Thyroid gland (tissue), 4 donors: ENCODE measurements at regions not wholly inside any gene's neighbourhood (a gene's known extent, or its start where the extent isn't known, plus 50 kb on each side); places are given as distances from the start of the nearest gene placed in this dataset.

Source experiments
- POLR2A ChIP-seq, 2 donors: fragments of 450-650 bp; IDR thresholded peaks; one replicate each; pipeline ENCODE4 v1.6.1; 2017; ENCODE audit warnings: antibody characterized with exemption in 2 of 2, mild to moderate bottlenecking in 2 of 2, moderate library complexity in 1 of 2
- TF ChIP-seq, protein P1 (sequence below), 6 experiments: fragments of 200-600 bp in 3 of 6; fragments of 450-650 bp in 3 of 6; sonication (generic) in 3 of 6; IDR thresholded peaks; one replicate each; pipeline ENCODE4 v1.5.1; 2016 to 2019; ENCODE audit warnings: antibody characterized with exemption in 6 of 6, mild to moderate bottlenecking in 2 of 6, inconsistent platforms in 1 of 6, moderate library complexity in 1 of 6

DNA sequence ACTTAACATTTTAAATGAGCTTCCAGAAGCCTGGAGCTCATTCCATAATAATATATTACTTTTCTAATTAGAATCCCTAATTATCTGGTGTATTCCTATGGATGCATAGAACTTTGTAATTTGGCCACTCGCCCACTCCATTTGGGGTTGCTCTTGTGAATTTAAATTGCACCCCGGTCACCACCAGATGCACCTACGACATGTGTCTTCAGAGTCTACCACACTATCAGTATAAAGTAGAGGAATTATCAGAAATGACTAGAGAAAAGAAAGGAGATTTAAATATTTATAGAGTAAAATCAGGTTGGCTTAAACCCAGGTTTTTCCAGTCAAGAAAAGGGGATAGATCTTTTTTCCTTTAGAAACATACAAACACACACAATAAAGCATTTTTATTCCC is 145.8 kb upstream of the DCN start:
- no peak for TF ChIP-seq POLR2A (IDR thresholded peaks at IDR 0.05)
- TF ChIP-seq, protein P1, sequence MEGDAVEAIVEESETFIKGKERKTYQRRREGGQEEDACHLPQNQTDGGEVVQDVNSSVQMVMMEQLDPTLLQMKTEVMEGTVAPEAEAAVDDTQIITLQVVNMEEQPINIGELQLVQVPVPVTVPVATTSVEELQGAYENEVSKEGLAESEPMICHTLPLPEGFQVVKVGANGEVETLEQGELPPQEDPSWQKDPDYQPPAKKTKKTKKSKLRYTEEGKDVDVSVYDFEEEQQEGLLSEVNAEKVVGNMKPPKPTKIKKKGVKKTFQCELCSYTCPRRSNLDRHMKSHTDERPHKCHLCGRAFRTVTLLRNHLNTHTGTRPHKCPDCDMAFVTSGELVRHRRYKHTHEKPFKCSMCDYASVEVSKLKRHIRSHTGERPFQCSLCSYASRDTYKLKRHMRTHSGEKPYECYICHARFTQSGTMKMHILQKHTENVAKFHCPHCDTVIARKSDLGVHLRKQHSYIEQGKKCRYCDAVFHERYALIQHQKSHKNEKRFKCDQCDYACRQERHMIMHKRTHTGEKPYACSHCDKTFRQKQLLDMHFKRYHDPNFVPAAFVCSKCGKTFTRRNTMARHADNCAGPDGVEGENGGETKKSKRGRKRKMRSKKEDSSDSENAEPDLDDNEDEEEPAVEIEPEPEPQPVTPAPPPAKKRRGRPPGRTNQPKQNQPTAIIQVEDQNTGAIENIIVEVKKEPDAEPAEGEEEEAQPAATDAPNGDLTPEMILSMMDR (IDR thresholded peaks at IDR 0.05) = no peak
